HG03095 (cell line): ENCODE measurements at regions not wholly inside any gene's neighbourhood (a gene's known extent, or its start where the extent isn't known, plus 50 kb on each side); places are given as distances from the start of the nearest gene placed in this dataset.
"Not testable (repeated sequence)": the region's sequence is repeated elsewhere in the genome, so short reads cannot be mapped to it uniquely, and the experiment has no call there.

Source experiments
- ATAC-seq: cut with Tn5 transposase; IDR thresholded peaks from one replicate; pipeline ENCODE4 v1.9.1; 2021; ENCODE audit warnings: moderate library complexity; ENCODE audit not compliant: unreplicated experiment

- ATAC-seq = no peak
Measured at GRCh38 chr16:85531516-85531915, 81.6 kb upstream of the GSE1 start.

DNA sequence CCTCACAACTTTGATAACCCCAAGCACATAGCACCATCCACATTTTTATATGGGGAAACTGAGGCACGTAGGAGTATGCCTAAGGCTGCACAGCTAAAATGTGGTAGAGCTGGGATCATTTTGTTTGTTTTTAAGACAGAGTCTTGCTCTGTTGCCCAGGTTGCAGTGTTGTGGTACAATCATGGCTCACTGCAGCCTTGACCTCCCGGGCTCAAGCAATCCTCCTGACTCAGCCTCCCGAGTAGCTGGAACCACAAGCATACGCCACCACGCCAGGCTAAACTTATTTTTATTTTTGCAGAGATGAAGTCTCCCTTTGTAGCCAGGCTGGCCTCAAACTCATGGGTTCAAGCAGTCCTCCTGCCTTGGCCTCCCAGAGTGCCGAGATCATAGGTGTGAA, 81.0 kb upstream of the GSE1 start:
- no peak for ATAC-seq

- ATAC-seq = not testable (repeated sequence)
Measured at GRCh38 chr16:85533593-85533992, 79.5 kb upstream of the GSE1 start.

DNA sequence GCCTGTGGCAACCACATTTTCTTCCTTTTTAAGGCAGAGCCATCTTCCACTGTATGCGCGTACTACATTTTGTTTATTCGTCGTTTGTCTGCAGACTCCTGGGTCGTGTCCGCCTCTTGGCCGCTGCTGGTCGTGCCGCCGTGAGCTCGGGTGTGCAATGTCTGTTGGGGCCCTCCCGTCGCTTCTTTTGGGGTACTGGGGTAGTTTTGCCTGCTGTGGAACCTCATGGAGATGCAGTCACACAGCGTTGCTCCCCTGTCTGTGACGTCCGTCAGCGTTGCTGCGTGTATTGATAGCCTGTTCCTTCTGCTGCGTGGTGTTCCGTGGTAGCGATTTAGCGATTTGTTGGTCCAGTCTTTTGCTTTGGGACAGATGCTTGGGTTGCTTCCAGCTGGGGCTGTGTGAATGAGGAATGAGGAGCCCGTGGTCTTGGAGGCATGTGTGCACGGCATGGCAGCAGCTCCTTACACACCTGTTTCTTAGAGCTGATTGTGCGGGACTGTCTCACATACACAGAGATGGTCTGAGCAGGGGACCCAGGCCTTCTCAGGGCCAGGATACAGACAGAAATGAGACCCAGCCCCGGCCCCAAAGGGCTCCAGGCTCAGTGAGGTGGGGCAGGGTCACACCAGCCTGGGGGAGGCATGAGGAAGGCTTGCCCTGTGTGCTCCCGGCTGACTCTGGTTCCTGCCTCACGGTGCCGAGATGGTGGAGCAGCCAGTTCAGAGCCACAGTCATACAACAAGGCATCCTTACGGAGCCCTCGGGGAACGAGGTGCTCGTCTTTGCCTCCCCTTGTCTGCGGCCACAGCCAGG, 78.4 kb upstream of the GSE1 start:
- ATAC-seq = no peak

GRCh38 chr16:85535352-85536072, 77.6 kb upstream of the GSE1 start:
- ATAC-seq = no peak

GRCh38 chr16:85536073-85536410, 77.1 kb upstream of the GSE1 start:
- ATAC-seq = no peak

DNA sequence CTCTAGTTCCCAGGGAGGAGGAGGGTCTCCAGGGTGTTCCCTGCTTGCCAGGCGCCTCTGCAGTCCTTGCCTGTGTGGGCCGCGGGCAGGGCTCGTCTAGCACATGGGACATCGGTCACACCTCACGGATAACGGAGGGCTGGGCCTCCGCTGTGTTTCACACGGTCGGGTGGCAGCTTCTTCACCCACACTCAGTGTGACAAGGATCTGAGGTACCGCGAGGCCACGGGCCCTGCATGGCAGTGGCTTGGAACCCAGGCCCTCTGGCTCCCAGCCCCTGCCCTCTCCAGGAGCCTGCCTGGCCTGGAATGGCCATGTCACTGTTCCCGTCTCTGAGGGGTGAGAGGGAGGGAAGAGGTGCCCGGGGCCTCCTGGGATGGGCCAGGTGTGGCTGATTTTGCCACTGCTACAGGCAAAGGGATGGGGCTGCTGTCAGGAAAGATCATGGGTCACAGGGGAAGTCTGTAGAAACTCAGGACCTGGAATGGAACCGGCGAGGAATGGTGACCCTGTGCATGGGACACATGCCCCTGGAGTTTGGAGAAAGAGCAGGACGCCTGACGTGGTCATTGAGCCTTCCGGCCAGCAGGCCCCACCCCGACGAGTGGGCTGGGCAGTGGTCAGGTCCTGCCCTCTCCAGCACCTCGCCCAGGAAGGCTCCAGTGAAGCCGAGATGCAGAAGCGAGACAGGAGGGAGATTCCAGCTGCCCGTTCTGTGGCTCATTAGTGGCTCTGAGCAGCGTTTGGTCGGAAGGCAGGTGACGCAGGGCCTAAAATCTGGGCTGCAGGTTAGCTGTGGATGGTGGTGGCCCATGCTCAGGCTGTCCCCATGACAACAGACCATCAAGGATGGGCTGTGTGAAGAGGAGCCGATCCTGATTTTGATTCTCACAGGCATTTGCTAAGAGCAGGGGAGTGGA, 76.5 kb upstream of the GSE1 start:
- no peak for ATAC-seq

DNA sequence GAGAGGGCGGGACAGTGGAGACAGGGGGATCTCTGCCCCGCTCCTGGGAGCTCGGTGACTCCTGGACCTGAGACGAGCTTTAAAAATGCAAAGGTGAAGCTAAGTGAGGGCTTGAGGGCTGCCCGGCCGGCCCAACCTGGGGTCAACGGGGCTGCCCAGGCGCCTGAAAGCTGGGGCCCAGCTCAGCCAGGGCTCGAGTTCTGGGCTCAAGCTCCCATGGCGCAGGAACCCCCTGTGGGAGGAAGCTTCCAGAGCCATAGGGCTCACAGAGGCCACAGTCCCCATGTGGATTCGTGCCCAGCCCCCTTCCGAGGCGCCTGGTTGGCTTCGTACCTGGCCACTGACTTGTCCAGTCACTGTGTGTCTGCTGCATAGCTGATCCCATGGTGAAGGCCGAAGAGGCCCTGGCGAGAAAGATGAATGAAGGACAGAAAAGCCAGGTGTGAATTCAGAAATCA, 75.8 kb upstream of the GSE1 start:
- no peak for ATAC-seq

DNA sequence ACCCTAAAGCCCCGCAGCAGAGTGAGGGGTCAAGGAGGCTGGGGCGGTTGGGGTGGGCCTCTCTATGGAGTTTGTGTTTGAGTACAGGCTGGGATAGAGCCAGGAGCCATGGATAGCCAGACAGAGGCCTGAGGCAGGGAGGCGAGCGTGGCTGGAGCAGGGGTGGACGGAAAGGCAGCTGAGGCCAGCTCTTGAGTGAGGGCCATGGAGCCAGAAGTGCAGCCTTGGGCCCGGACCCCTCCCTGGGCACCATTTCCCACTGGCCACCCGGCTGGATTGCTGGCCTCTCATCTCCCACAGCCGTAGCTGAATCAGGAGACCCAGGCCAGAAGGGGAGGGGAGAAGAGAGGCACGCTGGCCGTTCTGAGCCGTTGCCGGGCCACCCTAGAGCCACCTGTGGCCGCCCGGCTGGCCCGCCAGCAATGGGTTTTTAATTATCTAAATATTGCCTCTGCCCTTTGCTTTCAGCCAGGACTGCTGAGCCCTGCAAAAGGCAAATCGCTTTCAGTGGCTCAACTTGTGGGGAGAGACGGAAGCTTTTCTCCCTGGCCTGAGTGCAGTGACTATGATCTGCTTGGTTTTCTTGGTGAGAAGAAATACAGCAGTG, 75.2 kb upstream of the GSE1 start:
- ATAC-seq = no peak

DNA sequence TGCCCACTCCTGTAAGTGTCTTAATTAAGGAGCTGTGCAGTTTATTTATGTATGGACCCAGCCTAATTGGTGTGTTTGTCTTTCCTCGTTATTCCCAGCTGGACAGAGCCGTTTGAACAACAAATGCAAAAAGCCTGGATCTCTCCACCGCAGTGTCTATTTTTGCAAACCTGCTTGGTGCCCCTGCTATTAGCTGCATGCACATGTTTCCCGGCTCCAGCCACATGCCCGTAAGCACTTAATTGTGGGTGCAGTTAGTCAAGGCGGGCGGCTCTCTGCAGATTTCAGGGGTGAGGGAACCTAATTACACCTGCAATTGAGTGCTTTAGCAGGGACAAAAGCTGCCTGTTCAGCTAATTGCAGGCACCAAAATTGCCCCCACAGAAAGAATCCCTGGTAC, 74.0 kb upstream of the GSE1 start:
- no peak for ATAC-seq

- ATAC-seq = no peak
Measured at GRCh38 chr16:85539629-85540291, 73.4 kb upstream of the GSE1 start.

- no peak for ATAC-seq
Measured at GRCh38 chr16:85541181-85541580, 71.9 kb upstream of the GSE1 start.

GRCh38 chr16:85541619-85541979, 71.5 kb upstream of the GSE1 start:
- no peak for ATAC-seq

DNA sequence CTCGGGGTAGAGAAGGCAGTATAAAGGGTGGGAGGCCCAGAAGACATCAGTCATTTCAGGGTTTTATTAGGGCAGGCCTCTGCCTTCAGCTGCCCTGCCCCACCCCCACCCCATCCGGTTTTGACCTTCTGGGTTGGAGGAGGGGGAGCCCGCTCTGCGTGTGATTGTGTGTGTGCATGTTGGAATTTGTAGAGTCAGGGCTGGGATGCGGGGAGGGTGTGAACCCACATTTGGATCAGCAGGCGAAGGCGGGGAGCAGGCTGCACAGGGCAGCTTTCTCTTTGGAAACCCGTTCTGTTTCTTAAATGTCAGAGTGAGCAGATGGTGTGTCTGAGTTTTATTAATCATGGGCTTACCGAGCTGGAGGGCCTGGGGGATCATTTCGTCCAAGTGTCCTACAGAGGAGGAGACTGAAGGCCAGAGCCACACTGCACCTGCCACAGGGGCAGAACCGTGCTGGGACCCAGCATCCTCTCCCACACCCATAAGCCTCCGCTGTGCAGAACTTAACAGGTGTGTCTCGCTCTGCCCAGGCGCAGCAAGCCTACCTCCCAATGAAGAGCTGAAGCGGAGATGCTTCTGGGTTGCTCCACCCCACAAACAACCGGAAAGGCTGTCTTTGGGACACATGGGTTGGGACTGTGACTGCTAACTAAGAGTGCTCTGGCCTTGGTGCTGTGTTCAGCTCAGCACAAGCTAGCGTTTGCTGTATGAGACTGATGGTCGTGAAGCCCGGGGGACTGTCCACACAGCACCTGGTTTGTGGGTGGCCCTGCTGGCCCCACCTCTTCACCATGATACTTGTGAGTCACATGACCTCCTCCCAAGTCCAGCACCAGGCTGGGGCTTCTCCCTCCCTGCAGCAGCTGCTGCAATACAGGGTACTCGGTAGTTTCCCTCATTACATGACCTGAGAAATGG, 70.9 kb upstream of the GSE1 start:
- ATAC-seq = no peak

DNA sequence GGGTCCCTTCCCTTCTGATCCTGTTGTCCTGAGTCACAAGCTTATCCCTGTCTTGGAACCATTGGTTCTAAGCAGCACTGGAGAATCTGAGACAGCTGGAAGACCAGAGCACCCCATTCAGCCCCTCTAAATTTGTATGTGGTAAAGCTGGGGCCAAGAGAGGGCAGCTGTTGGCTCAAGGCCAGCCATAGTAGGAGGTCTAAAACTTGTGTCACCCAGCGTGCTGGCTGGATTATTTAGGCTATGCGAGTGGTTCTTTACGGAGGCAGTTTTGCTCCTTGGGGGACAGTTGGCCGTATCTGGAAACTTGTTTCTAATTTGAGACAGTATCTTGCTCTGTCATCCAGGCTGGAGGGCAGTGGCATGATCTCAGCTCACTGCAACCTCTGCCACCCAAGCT, 69.6 kb upstream of the GSE1 start:
- no peak for ATAC-seq

- ATAC-seq = no peak
Measured at GRCh38 chr16:85544016-85544415, 69.1 kb upstream of the GSE1 start.

- ATAC-seq = no peak
Measured at GRCh38 chr16:85544668-85545067, 68.5 kb upstream of the GSE1 start.

DNA sequence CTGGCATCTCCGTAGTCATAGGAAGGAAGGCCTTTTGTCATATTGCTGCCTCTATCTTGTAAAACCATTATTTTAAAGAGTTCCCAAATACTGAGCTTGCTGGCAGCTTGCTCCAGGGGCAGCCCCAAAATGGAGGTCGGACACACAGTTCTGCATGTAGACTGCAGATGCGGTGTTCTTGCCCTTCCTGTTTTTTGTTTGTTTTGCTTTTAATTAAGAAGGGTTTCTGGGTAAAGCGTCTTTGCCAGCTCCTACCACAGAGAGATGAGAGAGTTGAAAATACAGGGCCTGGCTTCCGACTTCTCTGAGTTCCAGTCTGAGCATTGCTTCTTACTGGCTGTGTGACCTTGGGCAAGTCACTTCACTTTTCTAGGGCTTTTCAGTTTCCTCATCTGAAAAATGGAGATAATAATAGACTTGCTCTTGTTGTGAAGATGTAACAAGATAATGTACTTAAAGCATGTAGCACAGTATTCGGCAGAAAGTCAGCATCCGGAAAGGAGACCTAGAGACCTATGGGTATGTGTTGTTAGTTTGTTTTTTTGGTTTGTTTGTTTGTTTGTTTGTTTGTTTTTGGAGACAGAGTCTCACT, 67.8 kb upstream of the GSE1 start:
- no peak for ATAC-seq
